NCI-H1092 treated with DMSO at 0.1 percent for 48 hours (cell line): ENCODE measurements at regions not wholly inside any gene's neighbourhood (a gene's known extent, or its start where the extent isn't known, plus 50 kb on each side); places are given as distances from the start of the nearest gene placed in this dataset.

Experiments used
- DNase-seq: peaks from one replicate; lab custom pipeline; 2025; lab: John Stamatoyannopoulos, UW

GRCh38 chr3:74347563-74348268, 266.7 kb downstream of the CNTN3 start:
- DNase-seq = no peak

- no peak for DNase-seq
Measured at GRCh38 chr3:74346896-74347295, 267.6 kb downstream of the CNTN3 start.

GRCh38 chr3:74345701-74346100, 268.8 kb downstream of the CNTN3 start:
- DNase-seq = no peak

GRCh38 chr3:74344865-74345440, 269.5 kb downstream of the CNTN3 start:
- no peak for DNase-seq

- no peak for DNase-seq
Measured at GRCh38 chr3:74343391-74343790, 271.1 kb downstream of the CNTN3 start.

- no peak for DNase-seq
Measured at GRCh38 chr3:74338998-74339397, 275.5 kb downstream of the CNTN3 start.

GRCh38 chr3:74332165-74332564, 282.3 kb downstream of the CNTN3 start:
- no peak for DNase-seq

- no peak for DNase-seq
Measured at GRCh38 chr3:74331711-74332110, 282.7 kb downstream of the CNTN3 start.

- DNase-seq = no peak
Measured at GRCh38 chr3:74329096-74329495, 285.4 kb downstream of the CNTN3 start.

GRCh38 chr3:74328435-74328834, 286.0 kb downstream of the CNTN3 start:
- no peak for DNase-seq

GRCh38 chr3:74315291-74315690, 299.2 kb downstream of the CNTN3 start:
- DNase-seq = no peak

- no peak for DNase-seq
Measured at GRCh38 chr3:74314696-74315095, 299.8 kb downstream of the CNTN3 start.

GRCh38 chr3:74309716-74310115, 304.7 kb downstream of the CNTN3 start:
- DNase-seq = no peak

- no peak for DNase-seq
Measured at GRCh38 chr3:74304424-74304823, 310.0 kb downstream of the CNTN3 start.

- no peak for DNase-seq
Measured at GRCh38 chr3:74303711-74304110, 310.7 kb downstream of the CNTN3 start.

- no peak for DNase-seq
Measured at GRCh38 chr3:74302969-74303368, 311.5 kb downstream of the CNTN3 start.

- no peak for DNase-seq
Measured at GRCh38 chr3:74302281-74302680, 312.2 kb downstream of the CNTN3 start.

GRCh38 chr3:74301056-74301455, 313.4 kb downstream of the CNTN3 start:
- no peak for DNase-seq

- no peak for DNase-seq
Measured at GRCh38 chr3:74295479-74295878, 319.0 kb downstream of the CNTN3 start.

GRCh38 chr3:74288761-74289160, 325.7 kb downstream of the CNTN3 start:
- no peak for DNase-seq

GRCh38 chr3:74287557-74287956, 326.9 kb downstream of the CNTN3 start:
- DNase-seq = no peak

GRCh38 chr3:74282202-74282601, 332.3 kb downstream of the CNTN3 start:
- no peak for DNase-seq

- no peak for DNase-seq
Measured at GRCh38 chr3:74281705-74282104, 332.8 kb downstream of the CNTN3 start.
